ENCODE measurements at regions not wholly inside any gene's neighbourhood (a gene's known extent, or its start where the extent isn't known, plus 50 kb on each side); places are given as distances from the start of the nearest gene placed in this dataset.
"Not testable (repeated sequence)": the region's sequence is repeated elsewhere in the genome, so short reads cannot be mapped to it uniquely, and the experiment has no call there.

DNA sequence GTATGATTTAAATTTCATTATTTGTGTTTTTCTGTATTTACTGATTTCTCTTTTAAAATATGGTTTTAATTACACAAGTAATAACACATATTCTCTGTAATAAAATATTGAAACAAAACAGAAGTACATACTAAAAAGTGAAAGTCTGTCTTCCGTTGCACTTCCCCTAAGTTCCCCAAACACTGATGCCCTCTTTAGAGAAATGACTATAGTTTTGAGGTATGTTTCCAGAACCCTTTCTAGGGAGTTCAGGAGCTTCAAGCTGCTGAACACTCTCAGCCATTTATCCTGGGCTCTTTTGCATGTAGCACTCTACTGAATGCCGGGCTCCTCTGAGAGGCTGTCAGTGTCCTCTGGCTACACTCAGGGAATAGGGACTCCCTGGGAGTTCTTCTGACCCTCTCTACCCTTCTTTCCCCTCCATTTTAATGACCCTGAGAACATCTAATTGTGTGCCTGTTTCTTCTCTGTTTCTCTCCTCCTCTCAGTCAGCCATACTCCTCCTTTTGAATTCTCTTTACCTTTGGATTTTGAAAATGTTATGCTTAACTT, 60.4 kb upstream of the KCNAB1 start:
- peaks cover 2% of the 10 kb centered on the region for H3K36me3 Mint-ChIP-seq (ENCODE audit: insufficient read depth)
- no peak overlapping the region for H3K27ac Mint-ChIP-seq (ENCODE audit: low read depth)
- H3K4me3 Mint-ChIP-seq, result no peak overlapping the region
- H3K27me3 Mint-ChIP-seq, result peaks cover 36% of the 10 kb centered on the region
- no peaks in the 10 kb centered on the region for H3K4me1 Mint-ChIP-seq
- ATAC-seq (replicated peaks; ENCODE audit: extremely low read depth, poor library complexity, severe bottlenecking), result no peak
- DNase-seq (ENCODE audit: low spot score in 2 of 2), result no peak
- H3K9me3 Mint-ChIP-seq, result no peaks in the 10 kb centered on the region

DNA sequence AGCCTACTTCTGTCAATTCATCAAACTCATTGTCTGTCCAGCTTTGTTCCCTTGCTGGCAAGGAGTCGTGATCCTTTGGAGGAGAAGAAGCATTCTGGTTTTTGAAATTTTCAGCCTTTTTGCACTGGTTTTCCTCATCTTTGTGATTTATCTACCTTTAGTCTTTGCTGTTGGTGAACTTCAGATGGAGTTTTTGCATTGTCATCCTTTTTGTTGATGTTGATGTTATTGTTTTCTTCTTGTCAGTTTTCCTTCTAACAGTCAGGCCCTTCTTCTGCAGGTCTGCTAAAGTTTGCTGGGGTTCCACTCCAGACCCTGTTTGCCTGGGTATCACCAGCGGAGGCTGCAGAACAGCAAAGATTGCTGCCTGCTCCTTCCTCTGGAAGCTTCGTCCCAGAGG, 52.2 kb upstream of the KCNAB1 start:
- not testable (repeated sequence) for DNase-seq (ENCODE audit: low spot score in 2 of 2); H3K4me1 Mint-ChIP-seq; H3K27ac Mint-ChIP-seq (ENCODE audit: low read depth); H3K36me3 Mint-ChIP-seq (ENCODE audit: insufficient read depth); H3K4me3 Mint-ChIP-seq; ATAC-seq (replicated peaks; ENCODE audit: extremely low read depth, poor library complexity, severe bottlenecking); H3K9me3 Mint-ChIP-seq
- peaks cover 73% of the 10 kb centered on the region for H3K27me3 Mint-ChIP-seq

DNA sequence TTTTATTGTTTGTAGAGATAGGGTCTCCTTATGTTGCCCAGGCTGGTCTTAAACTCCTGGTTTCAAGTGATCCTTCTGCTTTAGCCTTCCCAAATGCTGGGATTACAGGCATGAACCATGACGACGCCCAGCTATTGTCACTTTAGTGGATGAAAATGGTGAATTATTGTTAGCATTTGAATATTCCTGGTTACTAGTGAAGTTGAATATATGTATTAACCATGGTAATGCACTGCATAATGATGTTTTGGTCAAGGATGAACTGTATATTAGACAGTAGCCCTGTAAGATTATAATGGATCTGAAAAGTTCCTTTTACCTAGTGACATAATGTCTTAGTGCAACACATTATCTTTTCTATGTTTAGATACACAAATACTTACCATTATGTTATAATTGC, 50.4 kb upstream of the KCNAB1 start:
- Mint-ChIP-seq H3K4me1 (no peaks in the 10 kb centered on the region), H3K4me3 (no peak overlapping the region), H3K27ac (ENCODE audit: low read depth) (no peak overlapping the region), H3K27me3 (peaks cover 70% of the 10 kb centered on the region), H3K9me3 (no peaks in the 10 kb centered on the region), H3K36me3 (ENCODE audit: insufficient read depth) (peaks cover under 1% of the 10 kb centered on the region)
- ATAC-seq (replicated peaks; ENCODE audit: extremely low read depth, poor library complexity, severe bottlenecking), result no peak
- DNase-seq (ENCODE audit: low spot score in 2 of 2), result no peak
